ENCODE measurements at regions not wholly inside any gene's neighbourhood (a gene's known extent, or its start where the extent isn't known, plus 50 kb on each side); places are given as distances from the start of the nearest gene placed in this dataset.
"Not testable (repeated sequence)": the region's sequence is repeated elsewhere in the genome, so short reads cannot be mapped to it uniquely, and the experiment has no call there.

DNA sequence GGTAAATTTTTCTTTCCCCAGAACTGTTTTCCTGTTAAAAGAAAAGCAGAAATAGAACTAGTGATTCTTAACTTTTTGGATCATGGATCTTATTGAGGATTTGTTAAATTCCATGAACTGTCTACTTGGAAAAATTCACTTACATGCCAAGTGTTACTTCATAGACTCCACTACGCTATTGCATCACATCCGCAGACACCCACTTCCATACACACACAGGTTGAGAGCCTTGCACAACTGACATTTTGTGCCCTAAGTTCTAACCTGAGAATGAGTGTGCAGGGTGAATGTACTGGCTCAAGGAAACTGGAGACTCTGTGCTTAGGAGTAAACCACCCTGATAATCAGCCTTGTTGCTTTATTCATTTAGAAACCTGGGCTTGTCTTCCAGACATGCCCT, 250.5 kb upstream of the EDA2R start:
- ChIA-PET CTCF (no interaction called here), POLR2A (no interaction called here)
- no peak for DNase-seq
- Mint-ChIP-seq H3K27ac (no peak overlapping the region), H3K4me1 (ENCODE audit: low read depth) (no peaks in the 10 kb centered on the region), H3K4me3 (no peak overlapping the region), H3K36me3 (no peaks in the 10 kb centered on the region), H3K9me3 (no peaks in the 10 kb centered on the region), H3K27me3 (no peaks in the 10 kb centered on the region)
- intact Hi-C loops (cut with micrococcal nuclease): no loop called here

GRCh38 chrX:66882101-66882500, 243.2 kb upstream of the EDA2R start:
- Mint-ChIP-seq H3K9me3 (no peaks in the 10 kb centered on the region), H3K4me1 (ENCODE audit: low read depth) (no peaks in the 10 kb centered on the region), H3K27me3 (no peaks in the 10 kb centered on the region), H3K27ac (no peak overlapping the region), H3K4me3 (no peak overlapping the region), H3K36me3 (no peaks in the 10 kb centered on the region)
- intact Hi-C loops (cut with micrococcal nuclease): no loop called here
- no peak for DNase-seq
- POLR2A ChIA-PET: no interaction called here
- CTCF ChIA-PET: no interaction called here

DNA sequence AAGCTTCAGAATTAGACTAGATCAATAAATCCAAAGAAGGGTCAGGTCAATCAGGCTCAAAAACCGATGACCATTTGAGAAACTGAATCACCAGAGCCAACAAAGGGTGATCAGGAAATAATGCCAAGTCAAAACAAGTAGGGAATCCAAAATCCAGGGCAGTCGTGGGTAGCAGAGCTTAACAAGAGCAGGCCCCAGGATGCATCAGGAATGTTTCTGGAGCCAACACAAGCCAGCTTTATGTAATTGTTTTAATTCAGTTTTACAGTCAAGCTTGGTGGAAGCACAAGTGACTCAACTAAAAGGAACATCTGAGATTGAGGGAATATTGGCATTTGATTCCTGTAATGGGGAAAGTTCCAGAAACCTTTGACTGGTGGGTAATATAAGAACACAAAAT, 237.9 kb upstream of the EDA2R start:
- H3K36me3 Mint-ChIP-seq: no peaks in the 10 kb centered on the region
- no peak overlapping the region for H3K27ac Mint-ChIP-seq
- no peak overlapping the region for H3K4me3 Mint-ChIP-seq
- CTCF ChIA-PET: no interaction called here
- no peaks in the 10 kb centered on the region for H3K27me3 Mint-ChIP-seq
- no peak for DNase-seq
- POLR2A ChIA-PET: no interaction called here
- no peaks in the 10 kb centered on the region for H3K9me3 Mint-ChIP-seq
- intact Hi-C loops (cut with micrococcal nuclease): no loop called here
- H3K4me1 Mint-ChIP-seq (ENCODE audit: low read depth): no peaks in the 10 kb centered on the region

DNA sequence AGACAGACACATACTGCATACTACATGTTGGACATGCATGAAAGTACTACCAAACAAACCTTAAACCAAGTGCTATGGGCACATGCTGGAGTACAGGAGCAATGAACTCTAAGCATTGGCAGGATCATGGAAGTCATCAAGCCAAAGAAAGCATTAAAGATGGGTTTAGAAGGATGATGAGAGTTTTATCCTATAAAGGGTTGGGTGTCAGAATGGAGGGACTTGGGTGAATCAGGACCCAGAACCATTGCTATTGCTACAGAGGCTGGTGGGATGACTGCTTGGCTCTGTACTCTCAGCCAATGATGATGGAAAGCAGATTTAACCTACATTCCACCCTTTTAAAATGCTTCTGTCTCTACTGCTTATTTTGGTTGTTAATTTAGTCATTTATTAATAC, 233.9 kb upstream of the EDA2R start:
- intact Hi-C loops (cut with micrococcal nuclease): no loop called here
- Mint-ChIP-seq H3K4me3 (no peak overlapping the region), H3K9me3 (no peaks in the 10 kb centered on the region), H3K36me3 (no peaks in the 10 kb centered on the region), H3K27ac (no peak overlapping the region), H3K27me3 (no peaks in the 10 kb centered on the region), H3K4me1 (ENCODE audit: low read depth) (no peaks in the 10 kb centered on the region)
- DNase-seq: no peak
- ChIA-PET CTCF (no interaction called here), POLR2A (no interaction called here)

- H3K27me3 Mint-ChIP-seq: no peaks in the 10 kb centered on the region
- ChIA-PET CTCF (no interaction called here), POLR2A (no interaction called here)
- no peaks in the 10 kb centered on the region for H3K4me1 Mint-ChIP-seq (ENCODE audit: low read depth)
- no peak overlapping the region for H3K4me3 Mint-ChIP-seq
- intact Hi-C loops (cut with micrococcal nuclease): no loop called here
- peaks cover 8% of the 10 kb centered on the region for H3K9me3 Mint-ChIP-seq
- no peaks in the 10 kb centered on the region for H3K36me3 Mint-ChIP-seq
- DNase-seq: no peak
- no peak overlapping the region for H3K27ac Mint-ChIP-seq
Observed at GRCh38 chrX:66863721-66864120, 224.8 kb upstream of the EDA2R start.

GRCh38 chrX:66833426-66833825, 194.5 kb upstream of the EDA2R start:
- DNase-seq: peak; percentile 9
- POLR2A ChIA-PET: no interaction called here
- Mint-ChIP-seq H3K4me1 (ENCODE audit: low read depth) (no peaks in the 10 kb centered on the region), H3K27me3 (no peaks in the 10 kb centered on the region), H3K27ac (no peak overlapping the region), H3K36me3 (no peaks in the 10 kb centered on the region), H3K4me3 (no peak overlapping the region), H3K9me3 (peaks cover 2% of the 10 kb centered on the region)
- CTCF ChIA-PET: no interaction called here
- intact Hi-C loops (cut with micrococcal nuclease): no loop called here

GRCh38 chrX:66815227-66815626, 176.3 kb upstream of the EDA2R start:
- peaks cover 2% of the 10 kb centered on the region for H3K9me3 Mint-ChIP-seq
- DNase-seq: no peak
- H3K4me3 Mint-ChIP-seq: no peak overlapping the region
- POLR2A ChIA-PET: no interaction called here
- no peak overlapping the region for H3K27ac Mint-ChIP-seq
- intact Hi-C loops (cut with micrococcal nuclease): no loop called here
- no peaks in the 10 kb centered on the region for H3K27me3 Mint-ChIP-seq
- no peaks in the 10 kb centered on the region for H3K4me1 Mint-ChIP-seq (ENCODE audit: low read depth)
- H3K36me3 Mint-ChIP-seq: no peaks in the 10 kb centered on the region
- CTCF ChIA-PET: no interaction called here

- H3K9me3 Mint-ChIP-seq; POLR2A ChIA-PET; H3K27me3 Mint-ChIP-seq; H3K36me3 Mint-ChIP-seq; H3K4me1 Mint-ChIP-seq (ENCODE audit: low read depth); intact Hi-C loops (cut with micrococcal nuclease); H3K4me3 Mint-ChIP-seq; H3K27ac Mint-ChIP-seq; CTCF ChIA-PET; DNase-seq: not testable (repeated sequence)
Observed at GRCh38 chrX:66794514-66794913, 155.6 kb upstream of the EDA2R start.

DNA sequence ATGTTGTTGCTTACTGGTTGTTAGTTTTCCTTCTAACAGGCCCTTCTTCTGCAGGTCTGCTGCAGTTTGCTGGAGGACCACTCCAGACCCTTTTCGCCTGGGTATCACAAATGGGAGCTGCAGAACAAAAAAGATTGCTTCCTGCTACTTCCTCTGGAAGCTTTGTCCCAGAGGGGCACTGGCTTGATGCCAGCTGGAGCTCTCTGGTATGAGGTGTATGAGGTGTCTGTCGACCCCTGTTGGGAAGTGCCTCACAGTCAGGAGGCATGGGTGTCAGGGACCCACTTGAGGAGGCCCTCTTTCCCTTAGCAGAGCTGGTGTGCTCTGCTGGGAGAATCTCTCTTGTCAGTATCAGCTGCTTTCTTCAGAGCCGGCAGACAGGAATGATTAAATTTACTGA, 127.4 kb upstream of the EDA2R start:
- H3K27me3 Mint-ChIP-seq: no peaks in the 10 kb centered on the region
- intact Hi-C loops (cut with micrococcal nuclease): no loop called here
- ChIA-PET POLR2A (no interaction called here), CTCF (no interaction called here)
- H3K4me1 Mint-ChIP-seq (ENCODE audit: low read depth): no peaks in the 10 kb centered on the region
- no peaks in the 10 kb centered on the region for H3K36me3 Mint-ChIP-seq
- no peak overlapping the region for H3K4me3 Mint-ChIP-seq
- H3K27ac Mint-ChIP-seq: no peak overlapping the region
- H3K9me3 Mint-ChIP-seq: no peaks in the 10 kb centered on the region
- no peak for DNase-seq

DNA sequence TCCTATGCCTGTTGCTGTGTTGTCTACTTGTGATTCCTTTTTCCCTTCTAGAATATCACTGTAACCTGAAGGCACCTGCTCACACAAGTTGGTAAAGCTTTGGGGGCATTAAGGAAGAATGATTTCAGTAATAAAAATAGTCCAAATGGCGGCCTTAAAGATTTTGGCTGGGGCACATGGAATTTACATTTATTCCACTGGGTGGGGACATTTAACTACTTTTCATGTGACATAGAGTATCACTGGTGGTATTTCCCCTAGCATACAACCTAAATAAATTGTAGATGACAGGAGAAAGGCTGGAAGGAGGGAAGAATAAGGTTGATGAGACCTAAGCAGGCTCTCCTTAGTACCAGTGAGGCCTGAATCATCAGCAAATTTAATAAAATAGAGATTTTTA, 121.8 kb upstream of the EDA2R start:
- ChIA-PET POLR2A (no interaction called here), CTCF (no interaction called here)
- intact Hi-C loops (cut with micrococcal nuclease): no loop called here
- H3K9me3 Mint-ChIP-seq: no peaks in the 10 kb centered on the region
- no peak for DNase-seq
- no peak overlapping the region for H3K4me3 Mint-ChIP-seq
- no peaks in the 10 kb centered on the region for H3K36me3 Mint-ChIP-seq
- no peaks in the 10 kb centered on the region for H3K4me1 Mint-ChIP-seq (ENCODE audit: low read depth)
- H3K27me3 Mint-ChIP-seq: no peaks in the 10 kb centered on the region
- no peak overlapping the region for H3K27ac Mint-ChIP-seq

- Mint-ChIP-seq H3K27me3 (no peaks in the 10 kb centered on the region), H3K4me3 (no peak overlapping the region), H3K27ac (no peak overlapping the region), H3K4me1 (ENCODE audit: low read depth) (no peaks in the 10 kb centered on the region), H3K9me3 (no peaks in the 10 kb centered on the region), H3K36me3 (no peaks in the 10 kb centered on the region)
- intact Hi-C loops (cut with micrococcal nuclease): no loop called here
- CTCF ChIA-PET: no interaction called here
- POLR2A ChIA-PET: no interaction called here
- DNase-seq: no peak
Observed at GRCh38 chrX:66756717-66757116, 117.8 kb upstream of the EDA2R start.

DNA sequence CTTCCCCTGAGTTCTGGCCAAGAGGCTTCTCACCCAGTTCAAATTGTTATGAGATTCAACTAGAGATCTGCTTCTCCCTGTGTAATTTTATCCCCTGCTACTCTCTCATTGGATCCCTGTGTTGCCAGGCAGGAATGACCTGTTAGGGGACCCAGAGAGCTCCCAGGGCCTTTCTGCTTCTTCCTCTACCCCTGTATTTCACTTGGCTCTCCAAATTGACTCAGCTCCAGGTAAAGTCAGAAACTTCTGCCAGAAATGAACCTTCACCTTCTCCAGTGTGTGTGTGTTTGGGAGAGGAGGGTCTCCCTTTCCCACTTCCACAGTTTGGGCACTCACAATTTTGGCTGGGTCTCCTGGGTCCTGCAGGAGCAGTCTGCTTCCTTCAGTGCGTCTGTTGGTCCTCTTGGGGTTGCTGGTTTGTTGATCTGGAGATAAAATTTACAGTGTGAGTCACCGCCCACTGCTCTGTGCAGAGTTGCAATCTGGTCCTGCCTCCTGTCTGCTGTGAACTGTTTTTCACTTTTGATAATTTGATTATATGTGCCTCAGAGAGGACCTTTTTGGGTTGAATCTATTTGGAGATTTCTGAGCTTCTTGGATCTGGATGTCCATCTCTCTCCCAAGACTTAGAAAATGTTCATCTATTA, 112.4 kb upstream of the EDA2R start:
- H3K36me3 Mint-ChIP-seq: no peaks in the 10 kb centered on the region
- ChIA-PET POLR2A (no interaction called here), CTCF (no interaction called here)
- H3K27ac Mint-ChIP-seq: no peak overlapping the region
- no peaks in the 10 kb centered on the region for H3K9me3 Mint-ChIP-seq
- no peaks in the 10 kb centered on the region for H3K27me3 Mint-ChIP-seq
- intact Hi-C loops (cut with micrococcal nuclease): no loop called here
- DNase-seq: no peak
- H3K4me1 Mint-ChIP-seq (ENCODE audit: low read depth): no peaks in the 10 kb centered on the region
- no peak overlapping the region for H3K4me3 Mint-ChIP-seq

DNA sequence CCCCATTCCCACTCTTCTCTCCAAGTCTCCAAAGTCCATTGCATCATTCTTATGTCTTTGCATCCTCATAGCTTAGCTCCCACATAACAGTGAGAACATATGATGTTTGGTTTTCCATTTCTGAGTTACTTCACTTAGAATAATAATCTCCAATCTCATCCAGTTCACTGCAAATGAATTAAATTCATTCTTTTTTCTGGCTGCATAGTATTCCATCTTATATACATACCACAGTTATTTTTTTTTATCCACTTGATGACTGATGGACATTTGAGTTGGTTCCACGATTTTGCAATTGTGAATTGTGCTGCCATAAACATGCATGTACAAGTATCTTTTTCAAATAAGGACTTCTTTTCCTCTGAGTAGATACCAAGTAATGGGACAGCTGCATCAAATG, 105.6 kb upstream of the EDA2R start:
- H3K36me3 Mint-ChIP-seq; H3K4me3 Mint-ChIP-seq; H3K27me3 Mint-ChIP-seq; H3K4me1 Mint-ChIP-seq (ENCODE audit: low read depth); POLR2A ChIA-PET; H3K27ac Mint-ChIP-seq; intact Hi-C loops (cut with micrococcal nuclease); H3K9me3 Mint-ChIP-seq; DNase-seq; CTCF ChIA-PET: not testable (repeated sequence)

DNA sequence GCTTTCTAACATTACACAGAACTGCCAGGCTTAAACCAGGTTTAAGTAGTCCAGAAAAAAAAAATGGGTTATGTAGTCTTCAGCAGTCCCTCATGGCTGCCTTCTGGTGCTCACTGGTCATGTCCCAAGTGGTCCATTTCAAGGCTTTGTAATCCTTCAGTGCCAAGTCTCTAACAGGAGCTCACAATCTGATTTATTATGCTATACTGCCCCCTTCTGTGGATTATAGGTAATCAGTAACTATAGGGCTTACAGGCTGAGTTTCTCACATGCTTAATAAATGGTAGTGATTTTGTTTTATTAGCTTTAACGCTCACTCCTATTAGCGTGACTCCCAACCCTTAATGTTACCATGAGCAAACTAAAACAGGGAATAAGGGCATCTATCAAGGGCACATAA, 92.5 kb upstream of the EDA2R start:
- Mint-ChIP-seq H3K4me3 (no peak overlapping the region), H3K36me3 (no peaks in the 10 kb centered on the region), H3K27me3 (no peaks in the 10 kb centered on the region), H3K4me1 (ENCODE audit: low read depth) (peaks cover 2% of the 10 kb centered on the region), H3K27ac (no peak overlapping the region), H3K9me3 (no peaks in the 10 kb centered on the region)
- intact Hi-C loops (cut with micrococcal nuclease): no loop called here
- ChIA-PET POLR2A (no interaction called here), CTCF (interaction anchor here (0.5 to 2.4 kb wide), 8 partner anchors 15 to 1149 kb away, joined by 3 to 12 read pairs (median 4); no protein-coding TSS in a partner anchor)
- DNase-seq: no peak
